ENCODE measurements at regions not wholly inside any gene's neighbourhood (a gene's known extent, or its start where the extent isn't known, plus 50 kb on each side); places are given as distances from the start of the nearest gene placed in this dataset.

- no peak for DNase-seq (ENCODE audit: low read depth)
Observed at GRCh38 chr19:30873691-30874090, 475.5 kb downstream of the TSHZ3 start.

DNA sequence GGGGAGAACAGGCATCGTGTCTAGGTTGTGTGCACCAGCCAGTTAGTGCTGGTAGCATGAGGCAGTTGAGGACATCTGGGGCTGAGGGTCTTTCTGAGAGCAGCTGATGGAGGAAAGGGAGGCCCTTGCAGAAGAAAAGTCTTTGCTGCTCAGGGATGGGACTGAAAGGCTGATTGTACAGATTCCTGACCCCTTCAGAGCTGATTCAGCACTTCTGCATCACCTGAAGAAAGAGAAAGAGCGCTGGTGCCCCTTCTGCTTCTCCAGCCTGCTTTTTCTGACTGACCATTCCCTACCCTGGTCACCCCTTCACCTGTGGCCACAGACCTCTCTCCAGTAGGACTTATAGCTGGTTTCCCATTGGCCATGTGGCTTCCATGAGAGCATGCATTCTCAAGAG, 476.2 kb downstream of the TSHZ3 start:
- DNase-seq (ENCODE audit: low read depth): no peak

DNA sequence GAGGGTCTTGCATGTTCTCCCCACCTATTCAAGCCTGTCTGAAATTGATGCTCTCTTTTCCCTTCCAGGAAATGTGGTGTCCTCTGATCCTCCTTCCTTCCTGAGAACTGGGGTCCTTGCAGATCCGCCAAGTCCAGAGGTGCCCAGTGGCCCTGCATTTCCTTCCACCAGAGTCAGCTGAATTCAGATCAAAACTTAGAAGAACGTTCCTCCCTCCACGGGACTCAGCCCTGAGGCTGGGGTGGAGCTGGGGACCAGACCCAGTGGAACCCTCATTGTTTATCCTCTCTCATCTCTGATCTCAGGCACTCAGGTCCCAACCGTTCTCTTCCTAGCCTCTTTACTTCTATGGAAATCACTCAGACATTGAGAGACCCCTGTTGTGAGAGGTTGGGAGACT, 477.3 kb downstream of the TSHZ3 start:
- DNase-seq (ENCODE audit: low read depth): no peak

GRCh38 chr19:30870876-30871275, 478.4 kb downstream of the TSHZ3 start:
- DNase-seq (ENCODE audit: low read depth): peak; percentile 1

DNA sequence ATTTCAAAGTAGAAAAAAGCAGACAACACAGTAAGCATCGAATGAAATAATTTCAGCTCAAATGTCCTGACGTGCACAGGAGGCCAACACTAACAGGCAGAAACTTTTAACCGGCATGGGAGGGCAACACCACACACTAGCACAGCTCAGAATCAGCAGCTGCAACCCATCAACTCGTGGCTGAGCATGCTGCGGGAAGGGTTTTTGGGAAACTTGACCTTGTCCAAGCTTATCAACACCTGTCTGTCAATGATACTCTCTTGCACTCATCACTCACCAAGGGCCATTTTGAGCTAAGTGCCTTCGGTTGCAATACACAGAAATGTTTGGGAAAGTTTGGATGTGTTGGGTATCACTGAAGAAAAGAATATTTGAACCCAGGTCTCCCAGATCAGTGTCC, 483.7 kb downstream of the TSHZ3 start:
- no peak for DNase-seq (ENCODE audit: low read depth)

- no peak for DNase-seq (ENCODE audit: low read depth)
Observed at GRCh38 chr19:30864391-30865215, 484.6 kb downstream of the TSHZ3 start.

DNA sequence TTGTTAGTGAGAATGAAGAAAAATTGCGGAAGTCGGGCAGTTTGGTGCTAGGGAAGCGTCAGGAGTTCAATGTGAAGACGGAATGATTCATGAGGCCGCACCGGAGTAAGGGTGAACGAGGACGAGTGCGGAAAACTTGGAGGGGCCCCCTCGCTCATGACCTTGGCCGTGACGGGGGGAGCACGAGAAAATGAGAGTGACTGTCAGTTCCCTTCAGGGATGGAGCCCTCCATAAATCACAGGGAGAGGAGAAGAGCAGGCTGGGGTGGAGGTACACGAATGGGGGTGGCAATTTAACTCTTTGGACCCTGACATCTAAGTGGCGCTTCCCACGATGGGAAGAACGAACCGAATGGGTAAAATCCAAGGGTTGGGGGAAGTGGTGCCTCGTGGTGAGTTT, 486.4 kb downstream of the TSHZ3 start:
- no peak for DNase-seq (ENCODE audit: low read depth)

DNA sequence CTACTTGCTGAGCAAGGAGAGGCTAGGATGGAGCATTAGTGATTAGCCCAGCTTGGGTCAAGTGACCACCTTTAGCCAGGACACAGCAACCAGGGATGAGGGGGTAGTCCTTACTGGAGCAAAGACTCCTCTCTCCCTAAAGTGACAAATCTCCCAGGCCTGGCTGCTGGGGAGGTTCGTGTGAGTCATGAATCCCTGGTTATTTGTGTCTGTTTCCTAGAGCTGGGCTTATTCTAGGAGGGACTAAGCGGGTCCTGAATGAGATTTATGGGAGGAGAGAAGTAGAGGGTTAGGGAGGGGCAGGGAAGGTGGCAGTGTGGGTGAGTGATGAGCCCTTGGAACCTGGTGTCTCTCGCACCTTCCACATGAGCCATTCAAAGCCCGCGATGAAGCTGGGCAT, 487.3 kb downstream of the TSHZ3 start:
- no peak for DNase-seq (ENCODE audit: low read depth)

- DNase-seq (ENCODE audit: low read depth): no peak
Observed at GRCh38 chr19:30857966-30858490, 485.8 kb downstream of the ZNF536 start.

- no peak for DNase-seq (ENCODE audit: low read depth)
Observed at GRCh38 chr19:30857388-30857787, 485.2 kb downstream of the ZNF536 start.

DNA sequence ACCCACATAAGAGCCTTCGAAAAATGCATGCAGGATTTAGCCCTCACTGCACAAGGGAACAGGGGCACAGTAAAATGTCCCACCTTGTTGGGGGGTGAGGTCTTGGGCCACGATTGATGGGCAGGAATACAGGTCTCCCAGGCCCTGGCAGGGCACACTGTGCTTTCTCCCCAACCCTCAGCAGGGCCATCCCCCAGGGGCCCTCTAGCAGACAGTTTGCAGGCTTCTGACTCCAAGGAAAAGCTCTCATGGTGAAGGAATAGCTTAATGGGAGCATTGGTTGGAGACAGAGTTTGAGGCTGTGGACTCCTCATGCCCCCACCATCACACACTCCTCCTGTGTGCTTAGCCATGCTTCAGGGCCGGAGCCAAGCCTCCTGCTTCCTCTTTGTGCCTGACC, 484.6 kb downstream of the ZNF536 start:
- no peak for DNase-seq (ENCODE audit: low read depth)

DNA sequence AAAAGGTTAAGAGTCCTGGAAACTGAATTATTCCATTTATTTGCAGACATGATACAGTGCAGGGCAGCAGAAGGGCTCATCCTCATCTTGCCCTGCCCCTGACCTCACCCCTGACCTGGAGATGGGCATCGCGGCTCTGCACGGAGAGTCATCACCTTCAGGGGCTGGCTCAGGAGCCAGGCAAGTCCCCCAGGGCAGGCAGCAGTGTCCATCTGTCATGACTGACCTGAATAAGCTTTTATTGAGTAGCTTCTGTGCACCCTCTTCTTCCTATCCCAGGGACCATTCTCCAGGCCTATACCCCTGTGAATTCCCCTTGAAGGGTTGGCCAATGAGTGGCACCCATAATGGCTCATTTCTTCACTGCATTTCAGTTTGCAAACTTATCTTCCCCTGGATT, 484.2 kb downstream of the ZNF536 start:
- DNase-seq (ENCODE audit: low read depth): no peak

GRCh38 chr19:30855442-30855841, 483.3 kb downstream of the ZNF536 start:
- DNase-seq (ENCODE audit: low read depth): no peak

GRCh38 chr19:30854661-30855060, 482.5 kb downstream of the ZNF536 start:
- no peak for DNase-seq (ENCODE audit: low read depth)

GRCh38 chr19:30854207-30854606, 482.0 kb downstream of the ZNF536 start:
- DNase-seq (ENCODE audit: low read depth): no peak

- DNase-seq (ENCODE audit: low read depth): no peak
Observed at GRCh38 chr19:30853036-30853435, 480.9 kb downstream of the ZNF536 start.

- no peak for DNase-seq (ENCODE audit: low read depth)
Observed at GRCh38 chr19:30852168-30852567, 480.0 kb downstream of the ZNF536 start.

DNA sequence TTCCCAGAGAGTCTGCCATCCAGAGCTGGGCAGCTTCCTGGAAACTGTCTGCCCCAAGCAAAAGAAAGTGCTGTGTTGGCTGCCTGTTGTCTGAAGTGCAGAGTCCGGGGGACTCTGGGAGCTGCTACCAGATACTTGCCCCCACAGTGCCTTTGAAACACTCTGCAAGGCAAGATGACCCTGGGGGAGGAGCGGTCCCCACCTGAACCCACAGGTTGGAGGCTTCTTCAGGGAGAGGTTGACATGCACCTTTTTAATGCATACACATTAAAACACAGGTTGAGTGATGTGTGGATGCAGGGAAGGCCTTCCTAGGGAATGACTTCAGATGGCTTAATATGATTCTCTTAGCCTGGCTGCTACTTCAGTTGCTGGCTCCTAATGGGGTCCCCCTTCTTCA, 479.5 kb downstream of the ZNF536 start:
- DNase-seq (ENCODE audit: low read depth): no peak

GRCh38 chr19:30848636-30849425, 476.6 kb downstream of the ZNF536 start:
- no peak for DNase-seq (ENCODE audit: low read depth)

DNA sequence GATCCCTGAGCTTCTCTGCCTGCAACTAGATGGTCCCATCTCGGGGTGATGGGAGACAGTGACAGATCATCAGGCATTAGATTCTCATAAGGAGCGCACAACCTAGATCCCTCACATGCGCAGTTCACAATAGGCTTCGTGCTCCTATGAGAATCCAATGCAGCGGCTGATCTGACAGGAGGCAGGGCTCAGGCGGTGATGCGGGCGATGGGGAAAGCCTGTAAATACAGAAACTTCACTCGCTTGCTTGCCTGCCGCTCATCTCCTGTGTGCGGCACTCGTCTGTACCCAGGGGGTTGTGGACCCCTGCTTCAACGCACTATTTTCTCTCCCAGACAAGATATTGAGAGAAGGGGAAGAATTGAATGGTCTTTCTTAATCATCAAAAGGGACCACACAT, 473.9 kb downstream of the ZNF536 start:
- no peak for DNase-seq (ENCODE audit: low read depth)

GRCh38 chr19:30842926-30843325, 470.7 kb downstream of the ZNF536 start:
- DNase-seq (ENCODE audit: low read depth): no peak

- DNase-seq (ENCODE audit: low read depth): no peak
Observed at GRCh38 chr19:30841934-30842333, 469.8 kb downstream of the ZNF536 start.

GRCh38 chr19:30830875-30831274, 458.7 kb downstream of the ZNF536 start:
- no peak for DNase-seq (ENCODE audit: low read depth)

Data from M059J (cell line).